ENCODE measurements at regions not wholly inside any gene's neighbourhood (a gene's known extent, or its start where the extent isn't known, plus 50 kb on each side); places are given as distances from the start of the nearest gene placed in this dataset.

DNA sequence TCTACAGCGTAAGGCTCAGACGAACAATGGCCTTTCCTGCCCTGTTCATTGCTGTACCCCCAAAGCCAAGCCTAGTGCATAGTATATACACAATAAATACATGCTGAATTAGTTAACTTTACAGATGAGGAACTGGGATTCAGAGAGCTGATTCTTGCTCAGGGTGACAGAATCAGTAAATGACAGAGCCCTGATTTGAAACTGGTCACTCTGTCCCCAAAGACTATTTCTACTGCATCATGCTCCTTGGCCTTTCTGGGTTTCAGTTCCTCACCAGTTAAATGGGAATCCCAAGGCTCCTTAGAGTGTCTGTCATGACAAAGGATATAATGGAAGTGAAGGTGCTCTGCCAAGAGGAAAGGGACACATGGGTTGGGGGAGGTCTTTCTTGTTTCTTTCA lies 50.5 kb upstream of the TSKU start (continued):
- TF ChIP-seq, protein P1, sequence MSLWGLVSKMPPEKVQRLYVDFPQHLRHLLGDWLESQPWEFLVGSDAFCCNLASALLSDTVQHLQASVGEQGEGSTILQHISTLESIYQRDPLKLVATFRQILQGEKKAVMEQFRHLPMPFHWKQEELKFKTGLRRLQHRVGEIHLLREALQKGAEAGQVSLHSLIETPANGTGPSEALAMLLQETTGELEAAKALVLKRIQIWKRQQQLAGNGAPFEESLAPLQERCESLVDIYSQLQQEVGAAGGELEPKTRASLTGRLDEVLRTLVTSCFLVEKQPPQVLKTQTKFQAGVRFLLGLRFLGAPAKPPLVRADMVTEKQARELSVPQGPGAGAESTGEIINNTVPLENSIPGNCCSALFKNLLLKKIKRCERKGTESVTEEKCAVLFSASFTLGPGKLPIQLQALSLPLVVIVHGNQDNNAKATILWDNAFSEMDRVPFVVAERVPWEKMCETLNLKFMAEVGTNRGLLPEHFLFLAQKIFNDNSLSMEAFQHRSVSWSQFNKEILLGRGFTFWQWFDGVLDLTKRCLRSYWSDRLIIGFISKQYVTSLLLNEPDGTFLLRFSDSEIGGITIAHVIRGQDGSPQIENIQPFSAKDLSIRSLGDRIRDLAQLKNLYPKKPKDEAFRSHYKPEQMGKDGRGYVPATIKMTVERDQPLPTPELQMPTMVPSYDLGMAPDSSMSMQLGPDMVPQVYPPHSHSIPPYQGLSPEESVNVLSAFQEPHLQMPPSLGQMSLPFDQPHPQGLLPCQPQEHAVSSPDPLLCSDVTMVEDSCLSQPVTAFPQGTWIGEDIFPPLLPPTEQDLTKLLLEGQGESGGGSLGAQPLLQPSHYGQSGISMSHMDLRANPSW (CRISPR knock-in tag; IDR thresholded peaks at IDR 0.05; ENCODE audit: borderline replicate concordance) = no peak
